NCI-H524 (cell line): ENCODE measurements at regions not wholly inside any gene's neighbourhood (a gene's known extent, or its start where the extent isn't known, plus 50 kb on each side); places are given as distances from the start of the nearest gene placed in this dataset.
"Not testable (repeated sequence)": the region's sequence is repeated elsewhere in the genome, so short reads cannot be mapped to it uniquely, and the experiment has no call there.

ENCODE experiments used
- DNase-seq, 2 experiments: peaks; one replicate each; lab custom pipeline; 2025; lab: John Stamatoyannopoulos, UW

DNA sequence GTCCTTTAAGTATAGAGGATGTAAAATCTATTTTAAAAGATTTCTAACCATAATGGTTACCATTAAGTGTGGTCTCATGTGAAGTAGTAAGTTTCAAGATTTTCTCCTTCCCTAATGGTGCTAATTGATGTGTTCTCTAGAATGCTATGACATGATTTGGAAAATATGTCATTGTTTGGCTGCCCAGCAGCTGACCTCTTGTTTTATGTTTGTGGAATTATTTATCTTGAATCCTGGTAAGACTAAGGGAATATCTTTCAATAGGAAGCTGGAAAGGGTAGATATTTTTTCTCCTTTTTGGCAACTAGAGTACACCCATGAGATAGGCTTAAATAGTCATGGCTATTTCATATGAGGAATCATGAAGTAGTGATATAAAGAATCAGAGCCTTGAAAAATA is 139.8 kb upstream of the CHODL start:
- no peak for DNase-seq

DNA sequence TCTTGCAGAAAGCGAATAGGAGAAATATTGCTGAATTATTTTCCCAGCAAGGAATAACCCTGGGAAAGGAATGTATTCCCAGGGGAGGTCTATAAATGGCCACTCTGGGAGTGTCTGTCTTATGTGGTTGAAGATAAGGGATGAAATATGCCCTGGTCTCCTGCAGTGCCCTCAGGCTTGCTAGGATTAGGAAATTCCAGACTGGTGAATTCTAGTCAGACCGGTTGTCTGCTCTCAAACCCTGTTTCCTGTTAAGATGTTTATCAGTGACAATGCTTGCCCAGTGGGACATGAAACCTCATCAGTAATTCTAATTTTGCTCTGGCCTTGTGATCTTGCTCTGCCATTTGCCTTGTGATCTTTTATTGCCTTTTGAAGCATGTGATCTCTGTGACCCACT is 148.2 kb upstream of the CHODL start:
- DNase-seq = not testable (repeated sequence)

DNA sequence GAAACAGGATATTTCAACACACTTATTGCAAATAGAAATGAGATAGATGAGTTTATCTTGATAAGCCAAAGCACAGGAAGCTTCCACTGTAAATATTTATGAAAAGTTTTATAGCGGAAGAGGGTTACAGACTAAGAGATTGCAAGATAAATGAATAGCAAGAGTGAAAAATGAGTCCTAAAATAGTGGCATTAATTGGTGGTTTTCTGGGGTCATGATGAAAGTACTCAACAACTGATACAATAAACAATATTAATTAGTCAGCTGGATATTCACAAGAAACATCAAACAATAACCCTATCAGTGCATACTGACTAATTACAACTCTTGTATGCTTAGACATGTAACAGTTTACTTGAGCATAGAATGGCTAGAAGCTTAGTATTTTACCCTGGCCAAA is 154.8 kb upstream of the CHODL start:
- no peak for DNase-seq

DNA sequence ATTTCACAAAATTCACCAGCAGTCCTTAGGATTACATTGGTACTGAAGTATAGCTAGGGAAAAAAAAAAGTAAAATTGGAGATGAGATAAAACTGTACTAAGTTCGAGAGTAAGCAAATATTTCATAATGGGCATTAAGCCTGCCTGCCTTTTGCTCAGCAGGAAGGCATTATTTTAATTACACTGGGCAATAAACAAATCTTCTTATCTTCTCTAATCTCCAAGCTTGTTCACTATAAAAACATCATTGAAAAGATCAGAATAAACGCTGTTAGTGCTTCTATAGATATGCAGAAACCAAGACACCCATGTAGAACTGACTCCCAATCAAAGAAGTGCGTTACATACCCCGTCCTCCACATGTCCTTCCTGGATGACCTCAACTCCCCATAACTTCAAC is 174.2 kb upstream of the CHODL start:
- no peak for DNase-seq

DNA sequence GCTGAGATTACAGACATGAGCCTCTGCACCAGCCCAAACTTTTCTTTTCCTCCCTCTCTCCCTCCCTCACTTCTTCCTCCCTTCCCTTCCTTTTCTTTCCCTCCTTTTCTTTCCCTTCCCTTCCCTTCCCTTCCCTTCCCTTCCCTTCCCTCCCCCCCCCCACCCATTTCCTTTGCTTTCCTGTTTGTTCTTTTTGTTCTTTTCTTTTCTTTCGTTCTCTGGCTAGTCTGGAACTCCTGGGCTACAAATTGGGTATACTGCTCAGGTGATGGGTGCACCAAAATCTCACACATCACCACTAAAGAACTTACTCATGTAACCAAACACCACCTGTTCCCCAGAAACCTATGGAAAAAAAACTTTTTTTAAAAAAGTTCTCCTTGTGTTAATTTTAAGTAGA is 174.8 kb upstream of the CHODL start:
- no peak for DNase-seq

DNA sequence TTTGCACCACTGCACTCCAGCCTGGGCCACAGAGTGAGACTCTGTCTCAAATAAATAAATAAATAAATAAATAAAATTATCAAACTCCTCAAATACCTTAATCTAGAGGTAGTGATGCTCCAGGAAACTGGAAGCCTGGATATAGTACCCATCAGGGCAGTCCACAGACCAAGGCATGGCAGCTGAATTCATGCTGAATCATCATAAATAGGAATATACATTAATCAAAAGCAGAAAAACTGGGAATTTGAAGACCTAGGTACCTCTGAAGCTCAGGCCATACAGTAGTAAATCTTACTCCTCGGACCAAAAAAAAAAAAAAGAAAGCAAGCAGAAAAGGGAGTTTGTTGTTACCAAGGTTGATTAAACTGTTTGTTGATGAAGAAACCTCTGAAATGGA is 184.2 kb upstream of the CHODL start:
- DNase-seq = no peak

DNA sequence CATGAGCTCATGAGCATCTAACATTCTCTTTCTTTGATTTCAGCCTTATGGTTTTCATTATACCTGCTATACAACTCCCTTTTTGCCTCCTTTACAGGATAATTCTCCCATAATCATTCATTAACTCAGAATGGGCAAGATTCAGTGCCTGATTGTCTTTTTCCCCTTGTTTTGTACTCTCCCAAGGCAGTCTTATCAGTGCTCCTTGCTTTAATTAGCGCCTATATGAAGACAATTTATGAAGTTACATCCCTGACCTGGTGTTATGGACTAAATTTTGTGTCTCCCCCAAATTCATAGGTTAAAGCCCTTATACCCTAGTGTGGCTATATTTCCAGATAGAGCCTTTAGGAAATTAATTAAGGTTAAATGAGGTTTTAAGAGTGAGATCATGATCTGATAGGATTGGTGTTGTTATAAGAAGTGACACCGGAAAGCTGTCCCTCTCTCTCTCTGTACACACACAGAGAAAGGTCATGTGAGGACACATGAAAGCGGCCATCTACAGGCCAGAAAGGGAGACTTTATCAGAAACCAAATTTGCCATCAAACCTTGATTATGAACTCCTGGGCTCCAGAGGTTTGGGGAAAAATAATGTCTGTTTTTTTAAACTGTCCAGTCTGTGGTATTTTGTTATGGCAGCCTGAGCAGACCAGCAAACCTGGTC is 185.8 kb upstream of the CHODL start:
- DNase-seq = no peak

DNA sequence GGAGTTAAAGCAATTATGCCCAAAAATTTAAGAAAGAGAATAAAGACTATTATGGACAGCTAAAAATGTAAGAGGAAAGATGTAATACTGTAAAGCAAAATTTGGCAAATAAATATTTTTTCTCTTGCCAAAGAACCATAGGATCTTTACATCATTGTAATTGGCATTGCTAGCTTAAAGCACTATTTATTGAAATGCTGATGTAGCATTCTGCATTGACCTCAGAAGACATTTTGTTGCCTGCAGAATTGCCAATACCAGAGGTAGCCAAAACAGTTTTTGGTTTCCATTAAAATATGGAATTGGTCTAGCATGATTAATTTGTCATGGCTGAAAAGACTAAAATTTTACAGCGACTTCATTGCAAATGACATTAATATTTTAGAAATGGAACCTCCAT is 191.5 kb upstream of the CHODL start:
- DNase-seq = no peak

DNA sequence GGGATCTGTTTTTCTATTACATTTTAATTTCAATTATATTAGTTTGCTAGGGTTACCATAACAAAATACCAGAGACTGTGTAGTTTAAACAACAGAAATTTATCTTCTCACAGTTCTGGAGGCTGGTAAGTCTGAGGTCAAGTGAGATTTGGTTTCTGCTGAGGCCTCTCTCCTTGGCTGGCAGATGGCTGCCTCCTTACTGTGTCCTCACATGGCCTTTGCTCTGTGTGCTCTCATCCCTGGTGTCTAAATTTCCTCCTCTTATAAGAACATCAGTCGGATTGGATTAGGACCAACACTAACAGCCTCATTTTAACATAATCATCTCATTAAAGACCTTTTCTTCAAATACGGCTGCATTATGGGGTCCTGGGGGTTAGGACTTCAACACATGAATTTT is 195.2 kb upstream of the CHODL start:
- peak; percentile 95 to 97 for DNase-seq

DNA sequence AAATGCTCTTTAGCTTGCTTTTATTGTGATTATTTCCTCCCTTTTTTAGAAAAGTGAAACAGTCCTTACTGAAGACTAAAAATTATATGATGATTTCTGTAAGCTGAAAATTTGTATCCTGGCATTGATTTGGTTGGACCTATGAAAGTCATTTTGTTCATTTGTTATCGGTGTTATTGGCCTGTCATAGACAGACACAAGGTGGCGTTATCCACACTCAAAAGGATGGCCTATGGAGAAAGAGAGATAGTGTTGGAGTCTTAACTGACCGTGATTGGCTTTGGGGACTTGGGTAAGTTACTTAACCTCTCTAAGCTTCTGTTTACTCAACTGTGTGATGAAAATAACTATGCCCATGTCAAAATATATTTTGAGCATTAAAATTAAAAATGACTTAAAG is 203.6 kb upstream of the CHODL start:
- peak; percentile 76 to 86 for DNase-seq

DNA sequence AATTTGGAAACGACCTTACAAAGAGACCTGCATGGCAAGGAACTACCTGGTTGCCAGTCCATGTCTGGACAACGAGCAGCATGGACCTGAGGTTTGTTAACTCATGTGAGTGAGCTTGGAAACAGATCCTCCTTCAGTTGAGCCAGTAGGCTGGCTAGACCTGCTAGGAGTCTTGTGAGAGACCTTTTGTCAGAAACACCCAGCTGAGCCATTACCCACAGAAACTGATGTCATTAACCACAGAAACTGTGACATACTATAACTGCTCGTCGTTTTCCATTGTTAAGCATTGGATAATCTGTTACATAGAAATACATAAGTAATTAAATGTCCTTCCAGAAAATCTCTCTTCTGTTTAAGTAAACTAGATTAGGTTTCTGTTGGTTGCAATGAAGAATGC is 211.1 kb upstream of the C21orf91 start:
- DNase-seq = no peak

DNA sequence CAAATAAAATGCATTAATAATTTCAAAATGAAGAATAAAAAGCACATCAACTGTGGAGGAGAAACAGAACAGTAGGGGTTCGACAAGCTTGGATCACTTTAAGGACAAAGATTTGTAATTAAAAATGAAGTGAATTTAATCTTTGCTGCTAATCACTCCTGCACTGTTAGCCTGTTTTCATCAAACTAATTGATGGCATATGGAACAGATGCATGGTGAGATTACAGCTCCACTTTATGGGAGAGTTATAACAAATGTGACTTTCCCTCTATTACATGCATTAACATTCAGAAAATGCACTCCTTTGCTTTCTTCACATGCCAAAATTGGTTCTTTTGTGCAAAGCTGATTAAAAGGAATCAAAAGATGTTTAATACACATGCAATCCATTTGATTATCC is 207.2 kb upstream of the C21orf91 start:
- DNase-seq = peak; percentile 61 to 91

DNA sequence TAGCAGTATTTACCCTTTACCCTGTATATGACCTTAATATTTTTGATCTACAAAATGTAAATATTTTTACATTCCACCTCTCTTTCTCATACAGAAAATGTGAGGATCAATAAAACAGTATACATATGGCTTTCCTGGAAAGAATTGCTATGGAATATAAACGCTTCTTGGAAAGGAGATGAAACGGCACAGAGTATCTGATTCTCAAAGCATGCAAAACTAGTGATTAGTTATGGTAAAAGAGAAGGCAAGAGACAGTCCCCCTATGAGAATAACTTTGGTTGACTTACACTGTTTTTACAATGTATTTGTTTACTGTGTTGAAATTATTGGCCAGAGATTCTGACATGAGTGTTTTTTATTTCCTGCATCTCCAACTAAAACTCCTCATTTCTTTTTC is 204.6 kb upstream of the C21orf91 start:
- DNase-seq = no peak

DNA sequence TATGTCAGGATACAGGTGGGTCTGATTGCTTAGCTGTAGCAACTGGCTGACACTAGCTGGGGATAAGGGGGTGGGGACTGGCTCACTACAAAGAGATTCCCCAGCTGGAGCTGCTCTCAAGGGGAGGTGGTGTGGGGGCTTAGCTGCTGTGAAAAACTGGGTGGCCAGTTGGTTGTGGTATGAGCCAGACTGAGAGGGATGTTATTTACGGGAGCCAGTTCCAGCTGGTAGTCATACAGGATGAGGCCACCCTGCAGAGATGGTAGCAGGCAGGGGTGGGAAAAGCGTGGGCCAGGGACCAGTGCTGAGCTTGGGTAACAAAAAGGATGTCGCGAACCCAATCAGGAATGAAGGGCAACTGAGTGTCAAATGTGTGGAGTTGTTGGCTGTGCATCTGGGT is 204.0 kb upstream of the C21orf91 start:
- peak; percentile 92 to 97 for DNase-seq

DNA sequence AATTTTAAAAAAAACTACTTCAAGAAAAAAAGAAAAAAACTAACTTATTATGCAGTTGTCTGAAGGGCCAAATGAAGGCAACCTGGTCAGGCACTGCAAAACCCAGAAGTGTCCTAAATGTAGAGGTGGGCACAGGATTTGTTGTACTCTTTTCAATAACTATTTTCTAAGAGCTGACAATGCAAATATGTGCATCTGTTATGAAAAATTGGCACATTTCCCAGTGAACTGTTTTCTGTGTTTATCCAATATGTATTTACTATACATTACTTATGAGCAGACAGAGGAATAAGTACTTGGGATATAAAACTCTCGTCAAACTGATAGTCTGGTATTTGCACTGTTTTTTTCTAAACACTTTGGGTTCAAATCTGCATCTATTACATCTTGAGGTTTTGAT is 188.0 kb upstream of the C21orf91 start:
- no peak for DNase-seq

DNA sequence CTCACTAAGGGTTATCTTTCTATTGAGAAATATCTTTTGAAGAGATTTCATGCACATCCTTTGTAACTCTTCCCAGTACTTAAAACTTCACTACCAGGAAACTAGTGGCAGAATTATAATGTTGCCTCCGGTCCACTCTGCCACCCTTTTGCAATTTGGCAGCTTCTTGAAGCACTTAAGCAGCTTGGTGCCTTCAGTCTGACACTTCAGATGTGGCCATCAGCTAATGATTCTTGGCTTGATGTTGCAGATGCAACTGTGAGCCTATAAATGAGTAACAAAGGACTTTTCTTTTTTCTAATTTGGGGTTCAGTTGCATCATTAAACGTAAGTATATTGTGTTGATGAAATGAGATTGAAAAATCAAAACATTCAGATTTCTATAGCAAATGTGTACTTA is 187.5 kb upstream of the C21orf91 start:
- DNase-seq = no peak

DNA sequence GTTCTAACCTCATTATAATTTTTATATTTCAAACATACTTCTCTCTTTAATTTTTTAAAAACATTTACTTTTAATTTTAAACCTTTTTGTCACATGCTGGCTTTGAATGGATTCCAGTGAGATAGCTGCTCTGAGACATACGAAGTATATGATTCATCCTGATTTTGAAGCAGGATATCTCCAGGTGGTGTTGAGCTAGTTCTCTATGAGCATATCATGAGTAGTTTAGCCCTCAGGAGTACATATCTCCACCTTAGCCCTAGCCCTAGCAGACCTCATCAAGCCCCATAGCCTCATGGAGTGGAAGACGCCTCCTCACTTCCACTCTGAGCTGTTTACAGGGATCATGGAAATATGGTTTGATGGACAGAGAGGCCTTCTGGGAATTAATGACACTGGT is 183.2 kb upstream of the C21orf91 start:
- no peak for DNase-seq

DNA sequence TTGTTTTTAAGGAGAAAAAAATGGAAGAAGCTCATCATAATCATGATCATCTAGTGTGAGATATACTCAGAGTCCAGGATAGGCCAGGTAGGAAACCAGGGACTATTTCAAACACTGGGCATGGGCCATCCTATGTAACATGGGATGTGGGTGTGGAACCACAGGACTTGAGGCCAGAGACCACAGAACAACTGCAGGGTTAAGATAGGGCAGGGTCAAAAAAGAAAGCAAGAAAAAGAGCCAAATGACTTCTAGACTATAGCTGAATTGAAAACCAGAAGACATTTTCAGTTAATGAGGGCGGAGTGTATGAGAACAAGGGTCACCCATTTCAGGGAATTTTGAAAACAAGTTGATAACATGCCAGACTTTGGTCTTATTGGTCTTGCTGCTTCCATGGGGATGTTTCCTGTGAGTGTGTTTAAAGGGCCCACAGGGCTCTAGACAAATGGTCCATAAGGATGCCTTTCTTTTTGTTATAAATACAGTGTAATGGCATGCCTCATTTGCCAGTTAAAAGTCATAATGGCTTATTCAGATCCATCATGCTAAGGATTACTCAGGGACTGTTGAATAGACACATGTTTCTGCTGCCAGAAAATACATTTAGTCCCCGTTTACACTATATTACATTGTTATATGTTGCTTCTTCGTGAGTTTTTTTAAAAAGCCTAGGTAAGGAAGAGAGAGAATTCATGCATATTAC is 182.0 kb upstream of the C21orf91 start:
- no peak for DNase-seq

DNA sequence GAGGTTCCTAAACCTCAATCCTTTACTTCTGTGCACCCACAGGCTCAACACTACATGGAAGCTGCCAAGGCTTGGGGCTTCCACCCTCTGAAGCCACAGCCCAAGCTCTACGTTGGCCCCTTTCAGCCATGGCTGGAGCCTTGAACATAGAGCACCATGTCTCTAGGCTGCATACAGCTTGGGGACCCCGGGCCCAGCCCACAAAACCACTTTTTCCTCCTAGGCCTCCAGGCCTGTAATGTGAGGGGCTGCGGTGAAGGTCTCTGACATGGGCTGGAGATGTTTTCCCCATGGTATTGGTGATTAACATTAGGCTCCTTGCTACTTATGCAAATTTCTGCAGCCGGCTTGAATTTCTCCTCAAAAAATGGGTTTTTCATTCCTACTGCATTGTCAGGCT is 179.4 kb upstream of the C21orf91 start:
- DNase-seq = not testable (repeated sequence)

DNA sequence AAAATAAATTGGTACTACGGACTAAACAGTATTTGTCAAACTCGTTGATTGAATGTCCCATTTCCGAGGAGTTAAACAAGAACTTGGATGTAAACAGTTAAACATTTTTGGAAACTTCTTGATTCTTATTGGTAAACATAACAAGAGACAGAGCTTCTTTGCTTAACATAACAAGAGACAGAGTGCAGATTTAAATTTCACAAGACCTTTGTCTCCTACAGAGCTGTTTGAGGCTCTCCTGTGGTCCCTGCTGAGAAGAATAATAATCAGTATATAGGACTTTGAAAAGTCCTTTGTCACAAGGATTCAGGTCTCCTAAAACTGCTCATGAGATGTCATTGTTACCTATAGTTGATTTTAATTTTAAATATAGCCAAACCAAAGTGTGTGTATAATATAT is 170.6 kb upstream of the C21orf91 start:
- no peak for DNase-seq

DNA sequence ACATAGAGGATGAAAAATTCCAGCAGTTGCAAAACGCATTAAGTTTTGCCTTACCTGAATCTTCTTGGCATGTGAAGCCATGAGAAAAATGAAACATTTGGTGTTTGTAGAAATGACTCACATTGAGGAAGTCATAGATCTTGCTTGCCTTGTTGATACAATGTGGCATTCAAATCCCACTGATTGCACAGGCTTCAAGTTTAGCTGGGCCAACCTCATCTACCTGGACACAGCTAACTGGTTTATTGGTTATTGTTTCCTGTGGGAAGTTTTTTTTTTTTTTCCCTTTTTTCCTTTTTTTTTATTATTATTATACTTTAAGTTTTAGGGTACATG is 168.9 kb upstream of the C21orf91 start:
- DNase-seq = no peak

DNA sequence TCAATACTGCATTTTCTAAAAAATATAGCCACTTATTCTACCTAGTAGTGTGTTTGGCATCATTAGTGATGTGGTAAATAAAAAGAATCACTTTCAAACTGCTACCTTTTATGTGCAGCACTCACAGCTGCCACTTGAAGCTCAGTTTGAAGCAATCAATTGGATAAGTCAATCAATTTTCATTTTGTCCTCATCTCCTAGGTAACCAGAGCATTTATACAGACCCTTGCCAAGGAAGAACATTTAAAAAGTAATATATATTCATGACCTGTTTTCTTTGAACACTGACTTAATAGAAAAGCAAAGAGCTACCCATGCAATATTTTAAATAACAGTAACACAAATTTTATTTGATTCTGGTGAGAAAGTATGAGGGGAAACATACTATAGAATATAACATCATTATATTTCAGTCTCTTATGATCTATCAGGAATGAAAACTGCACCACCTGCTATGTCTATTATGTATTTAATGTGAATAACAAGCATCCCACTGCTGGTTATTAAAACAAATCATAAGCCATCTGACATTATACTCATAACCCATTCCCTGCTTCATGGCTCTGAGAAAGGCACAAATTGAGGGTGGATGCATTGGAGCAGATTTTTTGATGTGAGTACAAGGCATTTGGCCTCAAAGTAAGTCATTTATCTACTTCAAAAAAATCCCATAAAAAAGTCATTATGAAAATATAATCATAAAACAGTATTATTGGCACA is 168.4 kb upstream of the C21orf91 start:
- DNase-seq = no peak

DNA sequence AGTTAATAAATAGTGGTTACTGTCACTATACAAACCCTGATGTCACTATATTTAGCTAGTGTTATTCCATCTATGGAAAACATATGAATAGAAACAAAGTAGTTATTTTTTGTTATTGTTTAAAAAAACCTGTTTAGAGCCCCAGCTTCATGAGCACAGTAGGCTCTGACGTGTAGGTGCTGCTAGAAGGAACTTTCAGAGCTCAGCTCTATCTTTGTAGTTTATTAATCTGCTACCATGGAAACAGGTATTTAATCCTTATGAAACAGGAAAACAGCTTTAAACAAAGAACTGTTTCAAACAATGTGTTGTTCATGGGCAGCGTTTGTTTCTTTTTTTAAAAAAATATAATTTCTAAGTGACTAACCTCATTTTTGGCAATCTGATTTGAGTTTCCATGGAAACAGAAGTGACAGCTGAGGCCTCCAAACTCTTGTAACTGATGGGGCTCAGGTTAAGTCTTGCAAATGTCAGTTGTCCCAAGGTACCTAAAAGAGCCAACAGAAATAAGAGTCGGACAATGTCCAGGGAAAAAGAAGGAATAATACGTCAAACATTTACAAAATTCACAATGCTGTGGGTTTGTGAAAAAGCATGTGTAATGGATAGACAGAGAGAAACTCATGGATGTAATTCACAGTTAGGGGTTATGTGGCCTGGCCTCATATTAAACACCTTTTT is 162.0 kb upstream of the C21orf91 start:
- peak in 1 of 2 experiments; percentile 20 for DNase-seq
